ENCODE measurements at regions not wholly inside any gene's neighbourhood (a gene's known extent, or its start where the extent isn't known, plus 50 kb on each side); places are given as distances from the start of the nearest gene placed in this dataset.

DNA sequence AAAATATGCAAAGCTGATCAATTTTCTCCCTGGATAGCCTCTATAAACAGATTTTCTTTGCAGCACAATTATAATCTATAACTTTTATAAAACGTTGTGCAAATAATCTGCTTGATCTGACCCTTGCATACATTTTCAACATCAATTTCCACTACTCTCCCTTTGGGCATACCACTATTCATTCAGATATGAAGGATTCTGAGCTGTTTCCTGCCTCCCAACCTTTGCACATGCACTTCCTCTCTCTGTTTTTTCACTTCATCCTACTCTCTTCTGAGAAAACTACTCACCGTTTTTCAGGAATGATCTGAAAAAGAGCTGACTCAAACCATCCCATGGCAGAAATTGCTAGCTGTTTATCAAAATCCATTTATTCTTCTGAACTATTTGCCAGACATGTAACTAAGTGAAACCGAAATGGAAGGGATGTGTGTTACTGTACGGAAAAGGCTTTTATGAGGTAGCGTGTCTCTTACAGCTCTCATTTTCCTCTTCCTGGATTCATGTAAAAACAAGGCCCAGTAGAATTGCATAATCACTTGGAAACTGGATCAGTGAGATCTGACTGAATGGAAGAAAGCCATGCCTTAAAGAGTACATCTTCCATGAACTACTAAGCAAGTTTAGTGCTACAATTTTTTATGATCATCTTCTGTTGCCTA lies 1447.3 kb upstream of the MIR17HG start:
- no peak overlapping the region for H3K4me3 ChIP-seq (ENCODE audit: low read depth, low read length)
- no peak for DNase-seq (ENCODE audit: low read depth)
- TF ChIP-seq CTCF (conservative IDR thresholded peaks at IDR 0.05; ENCODE audit: low read depth, low read length) = no peak

DNA sequence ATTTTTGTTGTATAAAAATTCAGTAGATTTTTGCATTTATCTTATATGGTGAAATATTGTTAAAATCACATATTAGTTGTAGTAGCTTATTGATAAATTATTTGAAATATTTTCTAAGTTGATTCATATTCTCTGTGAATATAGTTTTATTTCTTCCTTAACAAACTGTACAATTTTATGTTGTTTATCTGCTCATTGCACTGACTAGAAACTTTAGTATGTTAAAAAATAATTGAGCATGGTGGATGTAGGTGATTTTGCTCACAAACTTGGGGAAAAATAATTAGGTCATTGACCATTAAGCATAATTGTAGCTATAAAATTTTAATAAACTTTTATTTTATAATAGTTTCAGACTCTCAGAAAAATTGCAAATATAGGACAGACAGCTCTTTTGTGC lies 1445.3 kb upstream of the MIR17HG start:
- TF ChIP-seq CTCF (conservative IDR thresholded peaks at IDR 0.05; ENCODE audit: low read depth, low read length) = no peak
- H3K4me3 ChIP-seq (ENCODE audit: low read depth, low read length) = no peak overlapping the region
- no peak for DNase-seq (ENCODE audit: low read depth)

GRCh38 chr13:89903115-89903514 lies 1444.4 kb upstream of the MIR17HG start:
- no peak for DNase-seq (ENCODE audit: low read depth)
- no peak overlapping the region for H3K4me3 ChIP-seq (ENCODE audit: low read depth, low read length)
- no peak for TF ChIP-seq CTCF (conservative IDR thresholded peaks at IDR 0.05; ENCODE audit: low read depth, low read length)

- TF ChIP-seq CTCF (conservative IDR thresholded peaks at IDR 0.05; ENCODE audit: low read depth, low read length) = no peak
- no peak for DNase-seq (ENCODE audit: low read depth)
- H3K4me3 ChIP-seq (ENCODE audit: low read depth, low read length) = no peak overlapping the region
These were observed 1437.3 kb upstream of the MIR17HG start for GRCh38 chr13:89910166-89910565.

DNA sequence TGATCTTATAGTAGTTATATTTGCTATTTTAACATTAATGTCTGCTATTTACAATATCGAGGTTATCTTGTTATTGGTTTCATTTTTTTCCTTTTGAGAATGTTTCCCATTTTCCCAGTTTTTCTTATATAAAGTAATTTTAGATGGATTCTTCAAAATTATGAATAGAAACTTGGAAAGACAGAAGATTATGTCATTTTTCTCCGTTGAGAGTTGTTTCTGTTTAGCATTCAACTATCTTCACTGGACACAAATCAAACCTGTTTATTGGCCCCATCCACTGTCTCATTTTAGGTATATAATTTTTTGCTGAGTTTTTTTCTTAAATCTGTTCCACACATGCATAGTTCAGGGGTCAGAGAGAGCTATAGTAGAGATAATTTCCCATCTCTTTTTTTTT lies 1430.9 kb upstream of the MIR17HG start:
- DNase-seq (ENCODE audit: low read depth) = no peak
- no peak overlapping the region for H3K4me3 ChIP-seq (ENCODE audit: low read depth, low read length)
- no peak for TF ChIP-seq CTCF (conservative IDR thresholded peaks at IDR 0.05; ENCODE audit: low read depth, low read length)

DNA sequence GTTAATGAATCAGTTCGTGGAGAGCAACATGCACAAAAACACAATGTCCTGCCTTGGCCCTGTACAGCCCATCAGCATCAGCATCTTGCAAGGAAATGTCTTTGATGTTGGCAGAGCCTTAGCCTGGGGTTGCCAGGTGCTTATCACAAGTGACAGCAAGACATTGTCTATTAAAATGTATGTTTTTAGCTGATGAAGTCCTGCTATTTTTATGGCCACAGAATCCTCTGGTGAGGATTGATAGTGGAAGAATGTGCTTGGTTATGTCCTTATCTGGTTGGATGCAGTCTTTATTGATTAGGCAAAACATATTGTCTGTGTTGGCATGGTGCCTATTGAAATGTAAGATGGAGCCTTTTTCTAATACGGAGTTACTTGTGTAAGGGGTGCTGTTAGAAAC lies 1427.0 kb upstream of the MIR17HG start:
- no peak for TF ChIP-seq CTCF (conservative IDR thresholded peaks at IDR 0.05; ENCODE audit: low read depth, low read length)
- no peak overlapping the region for H3K4me3 ChIP-seq (ENCODE audit: low read depth, low read length)
- DNase-seq (ENCODE audit: low read depth) = no peak

DNA sequence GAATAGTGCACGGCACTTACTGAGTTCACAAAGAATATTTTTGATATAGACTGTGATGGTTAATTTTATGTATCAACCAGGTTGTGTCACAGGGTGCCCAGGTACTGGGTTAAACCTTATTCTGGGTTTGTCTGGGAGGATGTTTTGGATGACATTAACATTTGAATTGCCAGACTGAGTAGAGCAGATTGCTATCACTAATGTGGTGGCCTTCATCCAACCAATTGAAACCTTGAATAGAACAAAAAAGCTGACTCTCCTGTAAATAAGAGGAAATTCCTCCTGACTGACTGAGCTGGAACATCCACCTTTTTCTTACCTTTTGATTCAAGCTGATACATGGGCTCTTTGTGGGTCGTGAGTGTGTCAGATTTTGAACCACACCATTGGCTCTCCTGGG lies 1424.4 kb upstream of the MIR17HG start:
- no peak overlapping the region for H3K4me3 ChIP-seq (ENCODE audit: low read depth, low read length)
- no peak for DNase-seq (ENCODE audit: low read depth)
- no peak for TF ChIP-seq CTCF (conservative IDR thresholded peaks at IDR 0.05; ENCODE audit: low read depth, low read length)

Data from epithelial cell of proximal tubule (primary cell).